Fibroblast of lung (primary cell): ENCODE measurements at regions not wholly inside any gene's neighbourhood (a gene's known extent, or its start where the extent isn't known, plus 50 kb on each side); places are given as distances from the start of the nearest gene placed in this dataset.

Source experiments
- EZH2 ChIP-seq: IDR thresholded peaks from 2 replicates; pipeline ENCODE4 v1.5.1; 2012; ENCODE audit warnings: low read length, control low read depth, mild to moderate bottlenecking; ENCODE audit errors: missing control alignments
- TF ChIP-seq, protein P1 (sequence below), 2 donors: IDR thresholded peaks in 1 of 2; conservative IDR thresholded peaks in 1 of 2; 1 replicate in 1 of 2; 2 replicates in 1 of 2; pipeline ENCODE4 v1.5.1; 2011 to 2012; ENCODE audit warnings: low read length in 2 of 2, control low read depth in 1 of 2, inconsistent platforms in 1 of 2, low read depth in 1 of 2, mild to moderate bottlenecking in 1 of 2

DNA sequence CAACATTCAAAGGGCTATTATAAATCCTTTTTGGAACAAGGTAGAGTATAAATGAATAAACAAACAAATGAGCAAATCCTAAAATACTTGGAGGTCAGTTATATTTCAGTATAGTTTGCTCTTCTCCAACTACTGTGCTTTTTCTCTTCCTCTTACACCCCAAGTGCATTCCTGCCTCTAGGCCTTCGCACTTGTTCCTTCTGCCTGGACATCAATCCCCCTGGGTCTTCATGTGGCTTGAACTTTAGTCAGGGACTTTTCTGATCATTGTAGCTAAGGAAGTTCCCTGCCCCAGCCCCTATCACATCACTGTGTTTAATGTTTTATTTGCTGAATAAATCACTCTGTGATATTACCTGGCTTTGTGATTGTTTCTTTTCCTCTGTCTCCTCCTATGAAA is 418.2 kb upstream of the HNRNPA3 start:
- TF ChIP-seq, protein P1, sequence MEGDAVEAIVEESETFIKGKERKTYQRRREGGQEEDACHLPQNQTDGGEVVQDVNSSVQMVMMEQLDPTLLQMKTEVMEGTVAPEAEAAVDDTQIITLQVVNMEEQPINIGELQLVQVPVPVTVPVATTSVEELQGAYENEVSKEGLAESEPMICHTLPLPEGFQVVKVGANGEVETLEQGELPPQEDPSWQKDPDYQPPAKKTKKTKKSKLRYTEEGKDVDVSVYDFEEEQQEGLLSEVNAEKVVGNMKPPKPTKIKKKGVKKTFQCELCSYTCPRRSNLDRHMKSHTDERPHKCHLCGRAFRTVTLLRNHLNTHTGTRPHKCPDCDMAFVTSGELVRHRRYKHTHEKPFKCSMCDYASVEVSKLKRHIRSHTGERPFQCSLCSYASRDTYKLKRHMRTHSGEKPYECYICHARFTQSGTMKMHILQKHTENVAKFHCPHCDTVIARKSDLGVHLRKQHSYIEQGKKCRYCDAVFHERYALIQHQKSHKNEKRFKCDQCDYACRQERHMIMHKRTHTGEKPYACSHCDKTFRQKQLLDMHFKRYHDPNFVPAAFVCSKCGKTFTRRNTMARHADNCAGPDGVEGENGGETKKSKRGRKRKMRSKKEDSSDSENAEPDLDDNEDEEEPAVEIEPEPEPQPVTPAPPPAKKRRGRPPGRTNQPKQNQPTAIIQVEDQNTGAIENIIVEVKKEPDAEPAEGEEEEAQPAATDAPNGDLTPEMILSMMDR (conservative IDR thresholded peaks at IDR 0.05 in 1 of 2, IDR thresholded peaks at IDR 0.05 in 1 of 2; ENCODE audit: low read depth in 1 of 2, low read length in 2 of 2): no peak
- TF ChIP-seq EZH2: no peak
